Ishikawa (cell line): ENCODE measurements at regions not wholly inside any gene's neighbourhood (a gene's known extent, or its start where the extent isn't known, plus 50 kb on each side); places are given as distances from the start of the nearest gene placed in this dataset.

Experiments
- EGR1 ChIP-seq: IDR thresholded peaks from 2 replicates; pipeline ENCODE4 v1.6.1; 2012
- YY1 ChIP-seq: IDR thresholded peaks from 2 replicates; pipeline ENCODE4 v1.6.1; 2012; ENCODE audit warnings: low read depth

GRCh38 chr1:193960499-193960898 lies 774.1 kb upstream of the B3GALT2 start:
- TF ChIP-seq YY1 = no peak
- no peak for TF ChIP-seq EGR1
